ENCODE measurements at regions not wholly inside any gene's neighbourhood (a gene's known extent, or its start where the extent isn't known, plus 50 kb on each side); places are given as distances from the start of the nearest gene placed in this dataset.

DNA sequence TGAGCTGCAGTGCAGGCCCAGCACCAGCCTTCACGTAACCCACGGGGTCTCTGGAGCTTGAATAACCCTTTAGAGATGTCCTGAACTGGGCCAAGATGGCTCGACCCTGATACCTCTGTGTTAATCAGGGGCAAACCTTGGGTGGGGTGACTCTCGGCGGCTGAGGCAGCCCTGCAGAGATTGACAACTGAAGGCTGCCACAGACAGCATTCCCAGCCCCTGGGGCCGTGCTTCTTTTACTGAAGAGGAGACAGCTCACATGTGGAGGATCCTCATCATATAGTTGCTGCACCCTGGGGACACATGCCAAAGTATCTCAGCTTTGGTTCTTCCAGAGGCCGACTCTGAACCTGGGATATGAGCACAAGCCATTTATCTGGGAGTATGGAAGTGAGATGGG, 57.3 kb upstream of the PTGFRN start:
- no peak for DNase-seq (ENCODE audit: low spot score)
- Histone ChIP-seq H3K27ac (ENCODE audit: low read depth, low read length, poor library complexity, severe bottlenecking) (no peak overlapping the region), H3K27me3 (replicated peaks; ENCODE audit: insufficient read depth, low read depth, low read length, poor library complexity) (no peaks in the 10 kb centered on the region), H3K9me3 (ENCODE audit: low read depth, low read length, poor library complexity, severe bottlenecking) (no peaks in the 10 kb centered on the region), H3K4me3 (ENCODE audit: low read depth, low read length, poor library complexity, severe bottlenecking) (no peak overlapping the region), H3K36me3 (ENCODE audit: insufficient read depth, low read length, poor library complexity, severe bottlenecking) (no peaks in the 10 kb centered on the region), H3K4me1 (ENCODE audit: insufficient read depth, low read length, poor library complexity, severe bottlenecking) (peaks cover 38% of the 10 kb centered on the region)
- TF ChIP-seq EZH2 (IDR thresholded peaks at IDR 0.05; ENCODE audit: borderline replicate concordance, low read depth, low read length, poor library complexity, severe bottlenecking): no peak
- TF ChIP-seq, protein P1, sequence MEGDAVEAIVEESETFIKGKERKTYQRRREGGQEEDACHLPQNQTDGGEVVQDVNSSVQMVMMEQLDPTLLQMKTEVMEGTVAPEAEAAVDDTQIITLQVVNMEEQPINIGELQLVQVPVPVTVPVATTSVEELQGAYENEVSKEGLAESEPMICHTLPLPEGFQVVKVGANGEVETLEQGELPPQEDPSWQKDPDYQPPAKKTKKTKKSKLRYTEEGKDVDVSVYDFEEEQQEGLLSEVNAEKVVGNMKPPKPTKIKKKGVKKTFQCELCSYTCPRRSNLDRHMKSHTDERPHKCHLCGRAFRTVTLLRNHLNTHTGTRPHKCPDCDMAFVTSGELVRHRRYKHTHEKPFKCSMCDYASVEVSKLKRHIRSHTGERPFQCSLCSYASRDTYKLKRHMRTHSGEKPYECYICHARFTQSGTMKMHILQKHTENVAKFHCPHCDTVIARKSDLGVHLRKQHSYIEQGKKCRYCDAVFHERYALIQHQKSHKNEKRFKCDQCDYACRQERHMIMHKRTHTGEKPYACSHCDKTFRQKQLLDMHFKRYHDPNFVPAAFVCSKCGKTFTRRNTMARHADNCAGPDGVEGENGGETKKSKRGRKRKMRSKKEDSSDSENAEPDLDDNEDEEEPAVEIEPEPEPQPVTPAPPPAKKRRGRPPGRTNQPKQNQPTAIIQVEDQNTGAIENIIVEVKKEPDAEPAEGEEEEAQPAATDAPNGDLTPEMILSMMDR (conservative IDR thresholded peaks at IDR 0.05; ENCODE audit: low read depth, low read length): no peak
- POLR2A ChIA-PET (ENCODE audit: low non-redundant PET): no interaction called here
- no TSS peak for BruUV-seq (replicated peaks)
- intact Hi-C loops (cut with micrococcal nuclease; ENCODE audit: unreplicated experiment): no loop called here
- CTCF ChIA-PET: interaction anchor here (0.5 to 1.1 kb wide), 2 partner anchors 181 to 432 kb away, joined by 3 to 6 read pairs; no protein-coding TSS in a partner anchor

- Histone ChIP-seq H3K9me3 (ENCODE audit: low read depth, low read length, poor library complexity, severe bottlenecking) (no peaks in the 10 kb centered on the region), H3K36me3 (ENCODE audit: insufficient read depth, low read length, poor library complexity, severe bottlenecking) (no peaks in the 10 kb centered on the region), H3K27ac (ENCODE audit: low read depth, low read length, poor library complexity, severe bottlenecking) (no peak overlapping the region), H3K4me1 (ENCODE audit: insufficient read depth, low read length, poor library complexity, severe bottlenecking) (peaks cover 38% of the 10 kb centered on the region), H3K27me3 (replicated peaks; ENCODE audit: insufficient read depth, low read depth, low read length, poor library complexity) (no peaks in the 10 kb centered on the region), H3K4me3 (ENCODE audit: low read depth, low read length, poor library complexity, severe bottlenecking) (no peak overlapping the region)
- no peak for DNase-seq (ENCODE audit: low spot score)
- CTCF ChIA-PET: interaction anchor here (0.5 to 1.1 kb wide), 2 partner anchors 181 to 432 kb away, joined by 3 to 6 read pairs; no protein-coding TSS in a partner anchor
- no TSS peak for BruUV-seq (replicated peaks)
- intact Hi-C loops (cut with micrococcal nuclease; ENCODE audit: unreplicated experiment): no loop called here
- TF ChIP-seq EZH2 (IDR thresholded peaks at IDR 0.05; ENCODE audit: borderline replicate concordance, low read depth, low read length, poor library complexity, severe bottlenecking): no peak
- TF ChIP-seq, protein P1 (conservative IDR thresholded peaks at IDR 0.05; ENCODE audit: low read depth, low read length): no peak
- POLR2A ChIA-PET (ENCODE audit: low non-redundant PET): no interaction called here
These were observed 56.8 kb upstream of the PTGFRN start for GRCh38 chr1:116852910-116853309.

- TF ChIP-seq, protein P1 (conservative IDR thresholded peaks at IDR 0.05; ENCODE audit: low read depth, low read length): no peak
- TF ChIP-seq EZH2 (IDR thresholded peaks at IDR 0.05; ENCODE audit: borderline replicate concordance, low read depth, low read length, poor library complexity, severe bottlenecking): no peak
- Histone ChIP-seq H3K4me3 (ENCODE audit: low read depth, low read length, poor library complexity, severe bottlenecking) (no peak overlapping the region), H3K9me3 (ENCODE audit: low read depth, low read length, poor library complexity, severe bottlenecking) (no peaks in the 10 kb centered on the region), H3K36me3 (ENCODE audit: insufficient read depth, low read length, poor library complexity, severe bottlenecking) (no peaks in the 10 kb centered on the region), H3K27me3 (replicated peaks; ENCODE audit: insufficient read depth, low read depth, low read length, poor library complexity) (no peaks in the 10 kb centered on the region), H3K4me1 (ENCODE audit: insufficient read depth, low read length, poor library complexity, severe bottlenecking) (peaks cover 38% of the 10 kb centered on the region), H3K27ac (ENCODE audit: low read depth, low read length, poor library complexity, severe bottlenecking) (no peak overlapping the region)
- intact Hi-C loops (cut with micrococcal nuclease; ENCODE audit: unreplicated experiment): loop anchor here (2.0 kb wide), 1 partner anchor 201 kb away; no protein-coding TSS in a partner anchor
- CTCF ChIA-PET: interaction anchor here (0.8 kb wide), 1 partner anchor 28 kb away, joined by 6 read pairs; no protein-coding TSS in a partner anchor
- POLR2A ChIA-PET (ENCODE audit: low non-redundant PET): interaction anchor here (0.6 kb wide), 1 partner anchor 467 kb away, joined by 30 read pairs; no protein-coding TSS in a partner anchor
- peak; percentile 24 for DNase-seq (ENCODE audit: low spot score)
- no TSS peak for BruUV-seq (replicated peaks)
These were observed 55.9 kb upstream of the PTGFRN start for GRCh38 chr1:116853680-116854402.
